Urinary bladder (tissue), 3 donors: ENCODE measurements at regions not wholly inside any gene's neighbourhood (a gene's known extent, or its start where the extent isn't known, plus 50 kb on each side); places are given as distances from the start of the nearest gene placed in this dataset.
"Not testable (repeated sequence)": the region's sequence is repeated elsewhere in the genome, so short reads cannot be mapped to it uniquely, and the experiment has no call there.

Experiments used
- DNase-seq: peaks from one replicate; pipeline ENCODE4 v3.0.0-alpha.2; 2015; ENCODE audit errors: extremely low spot score
- H3K27ac ChIP-seq: one replicate; pipeline ENCODE4 v1.5.1; 2013; ENCODE audit warnings: low read depth, mild to moderate bottlenecking, moderate library complexity
- H3K36me3 ChIP-seq: one replicate; pipeline ENCODE4 v1.6.1; 2013; ENCODE audit warnings: mild to moderate bottlenecking, moderate library complexity; ENCODE audit not compliant: insufficient read depth
- H3K4me1 ChIP-seq: one replicate; pipeline ENCODE4 v1.6.1; 2013; ENCODE audit warnings: mild to moderate bottlenecking, moderate library complexity; ENCODE audit not compliant: insufficient read depth
- H3K4me3 ChIP-seq: one replicate; pipeline ENCODE4 v1.5.1; 2013; ENCODE audit warnings: low read depth, low read length
- WGBS: extraction: QIAGEN DNeasy Blood & Tissue Kit; methylation state at CpG from one replicate; pipeline ENCODE4 v1.1.7; 2013; 5-methylcytosine and 5-hydroxymethylcytosine counted together
- donor health status: healthy with polysubstance abuse.
- donor health status: healthy.

GRCh38 chr14:56046546-56046945 is 71.7 kb upstream of the PELI2 start:
- H3K36me3 ChIP-seq = no peaks in the 10 kb centered on the region
- H3K4me3 ChIP-seq = no peak overlapping the region
- H3K27ac ChIP-seq = no peak overlapping the region
- DNase-seq = no peak
- H3K4me1 ChIP-seq = no peaks in the 10 kb centered on the region
- WGBS = 83% methylated on average over 1 of the region's 1 CpG

- no peak overlapping the region for H3K4me3 ChIP-seq
- no peaks in the 10 kb centered on the region for H3K4me1 ChIP-seq
- H3K36me3 ChIP-seq = no peaks in the 10 kb centered on the region
- no peak overlapping the region for H3K27ac ChIP-seq
- WGBS = 89% methylated on average over 1 of the region's 1 CpG
- DNase-seq = no peak
Observed at GRCh38 chr14:56046996-56047395, 71.2 kb upstream of the PELI2 start.

GRCh38 chr14:56049536-56049935 is 68.7 kb upstream of the PELI2 start:
- H3K4me3 ChIP-seq = no peak overlapping the region
- WGBS = 94% methylated on average over 1 of the region's 1 CpG
- no peak for DNase-seq
- no peaks in the 10 kb centered on the region for H3K36me3 ChIP-seq
- H3K27ac ChIP-seq = no peak overlapping the region
- H3K4me1 ChIP-seq = no peaks in the 10 kb centered on the region

- H3K27ac ChIP-seq = no peak overlapping the region
- no peak overlapping the region for H3K4me3 ChIP-seq
- DNase-seq = no peak
- no peaks in the 10 kb centered on the region for H3K4me1 ChIP-seq
- WGBS = 81% methylated on average over 4 of the region's 4 CpGs
- H3K36me3 ChIP-seq = no peaks in the 10 kb centered on the region
Observed at GRCh38 chr14:56055511-56055910, 62.7 kb upstream of the PELI2 start.

GRCh38 chr14:56056031-56056430 is 62.2 kb upstream of the PELI2 start:
- Histone ChIP-seq H3K36me3 (no peaks in the 10 kb centered on the region), H3K27ac (no peak overlapping the region), H3K4me1 (no peaks in the 10 kb centered on the region), H3K4me3 (no peak overlapping the region)
- WGBS = 73% methylated on average over 2 of the region's 2 CpGs
- no peak for DNase-seq

- no peaks in the 10 kb centered on the region for H3K4me1 ChIP-seq
- no peak overlapping the region for H3K27ac ChIP-seq
- 62% methylated on average over 5 of the region's 5 CpGs for WGBS
- DNase-seq = no peak
- no peaks in the 10 kb centered on the region for H3K36me3 ChIP-seq
- H3K4me3 ChIP-seq = no peak overlapping the region
Observed at GRCh38 chr14:56057071-56057741, 61.0 kb upstream of the PELI2 start.

- Histone ChIP-seq H3K36me3 (no peaks in the 10 kb centered on the region), H3K4me1 (no peaks in the 10 kb centered on the region), H3K4me3 (no peak overlapping the region), H3K27ac (no peak overlapping the region)
- 65% methylated on average over 5 of the region's 5 CpGs for WGBS
- no peak for DNase-seq
Observed at GRCh38 chr14:56057767-56058166, 60.4 kb upstream of the PELI2 start.

- Histone ChIP-seq H3K4me3 (no peak overlapping the region), H3K36me3 (no peaks in the 10 kb centered on the region), H3K27ac (no peak overlapping the region), H3K4me1 (no peaks in the 10 kb centered on the region)
- WGBS = 52% methylated on average over 4 of the region's 4 CpGs
- DNase-seq = no peak
Observed at GRCh38 chr14:56059054-56059453, 59.2 kb upstream of the PELI2 start.

- WGBS = 64% methylated on average over 4 of the region's 4 CpGs
- no peak overlapping the region for H3K27ac ChIP-seq
- H3K4me3 ChIP-seq = no peak overlapping the region
- no peaks in the 10 kb centered on the region for H3K36me3 ChIP-seq
- no peak for DNase-seq
- no peaks in the 10 kb centered on the region for H3K4me1 ChIP-seq
Observed at GRCh38 chr14:56061051-56061450, 57.2 kb upstream of the PELI2 start.

- Histone ChIP-seq H3K4me1 (no peaks in the 10 kb centered on the region), H3K4me3 (no peak overlapping the region), H3K36me3 (no peaks in the 10 kb centered on the region), H3K27ac (no peak overlapping the region)
- no peak for DNase-seq
- 86% methylated on average over 4 of the region's 4 CpGs for WGBS
Observed at GRCh38 chr14:56063131-56063530, 55.1 kb upstream of the PELI2 start.

GRCh38 chr14:56064513-56064912 is 53.7 kb upstream of the PELI2 start:
- no peak for DNase-seq
- H3K4me3 ChIP-seq = no peak overlapping the region
- 82% methylated on average over 5 of the region's 5 CpGs for WGBS

GRCh38 chr14:56065199-56065598 is 53.0 kb upstream of the PELI2 start:
- not testable (repeated sequence) for H3K36me3 ChIP-seq, H3K4me3 ChIP-seq
- 92% methylated on average over 4 of the region's 4 CpGs for WGBS

More at GRCh38 chr14:56064513-56064912, 53.7 kb upstream of the PELI2 start:
- Histone ChIP-seq H3K27ac (no peak overlapping the region), H3K4me1 (no peaks in the 10 kb centered on the region), H3K36me3 (no peaks in the 10 kb centered on the region)

GRCh38 chr14:56065621-56066290 is 52.5 kb upstream of the PELI2 start:
- DNase-seq = no peak
- H3K4me1 ChIP-seq = no peaks in the 10 kb centered on the region
- H3K27ac ChIP-seq = no peak overlapping the region
- WGBS = 92% methylated on average over 5 of the region's 5 CpGs
- no peaks in the 10 kb centered on the region for H3K36me3 ChIP-seq
- no peak overlapping the region for H3K4me3 ChIP-seq

More at GRCh38 chr14:56065199-56065598, 53.0 kb upstream of the PELI2 start:
- not testable (repeated sequence) for H3K4me1 ChIP-seq, H3K27ac ChIP-seq, DNase-seq
